IPS DF 4.7 (cell line): ENCODE measurements at regions not wholly inside any gene's neighbourhood (a gene's known extent, or its start where the extent isn't known, plus 50 kb on each side); places are given as distances from the start of the nearest gene placed in this dataset.

ENCODE experiments used
- DNase-seq: peaks from one replicate; pipeline ENCODE4 v3.0.0-alpha.2; 2013; ENCODE audit warnings: low spot score; ENCODE audit errors: extremely low read depth

- no peak for DNase-seq
These were observed 151.4 kb downstream of the CEBPB start for GRCh38 chr20:50341880-50342637.

DNA sequence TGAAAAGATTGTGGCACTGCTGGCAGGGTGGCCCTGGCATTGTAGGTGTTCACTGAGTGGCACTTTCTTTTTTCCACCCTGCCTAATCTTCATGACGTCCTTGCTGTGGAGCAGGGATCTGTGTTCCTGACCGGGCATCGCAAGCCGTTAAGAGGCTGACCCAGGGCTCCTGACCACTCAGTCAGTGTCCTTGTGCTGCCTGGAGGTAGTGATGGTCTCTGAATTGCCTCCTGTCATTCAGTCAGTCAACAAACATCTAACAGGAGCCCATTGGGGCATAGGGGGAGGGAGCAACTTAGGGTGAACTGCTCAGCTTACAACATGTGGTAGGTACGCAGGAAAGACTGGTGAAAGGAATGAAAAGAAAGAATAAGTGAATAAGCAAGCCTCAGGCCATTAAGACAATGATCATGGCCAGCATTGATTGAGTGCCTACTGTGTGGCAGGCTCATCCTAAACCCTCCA is 152.0 kb downstream of the CEBPB start:
- DNase-seq = no peak

- DNase-seq = no peak
These were observed 152.5 kb downstream of the CEBPB start for GRCh38 chr20:50343125-50343489.

GRCh38 chr20:50343490-50344179 is 153.0 kb downstream of the CEBPB start:
- no peak for DNase-seq

DNA sequence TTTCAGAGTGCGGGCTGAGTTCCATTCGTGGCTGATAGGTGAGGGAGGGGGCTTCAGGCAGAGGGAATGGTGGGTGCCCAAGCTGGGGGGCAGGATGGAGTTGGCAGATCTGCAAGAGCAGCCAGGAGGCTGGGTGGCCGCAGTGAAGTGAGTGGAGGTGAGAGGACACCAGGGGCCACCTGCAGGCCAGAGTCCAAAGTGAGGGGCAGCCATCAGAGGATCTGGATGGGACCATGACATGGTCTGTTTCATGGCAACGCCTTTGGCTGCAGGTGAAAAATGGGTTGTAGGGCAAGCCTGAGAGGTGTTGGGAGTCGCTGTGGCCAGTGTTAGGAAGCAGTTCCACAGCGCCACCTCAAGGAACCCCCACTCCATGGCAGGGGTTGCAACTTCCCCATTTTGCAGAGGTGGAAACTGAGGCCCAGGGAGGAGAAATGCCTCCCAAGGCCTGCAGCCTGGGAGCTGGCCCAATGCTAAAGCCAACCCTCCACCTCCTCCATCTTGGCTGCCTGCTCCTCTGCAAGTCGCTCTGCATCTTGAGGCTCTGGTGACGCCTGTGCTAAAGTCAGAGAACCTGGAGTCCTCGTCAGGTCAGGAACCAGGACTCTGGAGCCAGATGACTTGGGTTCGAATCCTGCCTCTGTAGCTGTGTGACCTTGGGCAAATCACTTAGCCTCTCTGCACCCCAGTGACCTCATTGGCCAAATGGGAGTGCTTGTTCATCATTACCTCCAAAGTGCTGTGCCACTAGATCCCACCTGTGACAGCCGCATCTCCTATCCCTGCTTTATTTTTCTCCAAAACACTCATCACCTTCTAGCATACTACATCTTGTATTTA is 153.8 kb downstream of the CEBPB start:
- no peak for DNase-seq

DNA sequence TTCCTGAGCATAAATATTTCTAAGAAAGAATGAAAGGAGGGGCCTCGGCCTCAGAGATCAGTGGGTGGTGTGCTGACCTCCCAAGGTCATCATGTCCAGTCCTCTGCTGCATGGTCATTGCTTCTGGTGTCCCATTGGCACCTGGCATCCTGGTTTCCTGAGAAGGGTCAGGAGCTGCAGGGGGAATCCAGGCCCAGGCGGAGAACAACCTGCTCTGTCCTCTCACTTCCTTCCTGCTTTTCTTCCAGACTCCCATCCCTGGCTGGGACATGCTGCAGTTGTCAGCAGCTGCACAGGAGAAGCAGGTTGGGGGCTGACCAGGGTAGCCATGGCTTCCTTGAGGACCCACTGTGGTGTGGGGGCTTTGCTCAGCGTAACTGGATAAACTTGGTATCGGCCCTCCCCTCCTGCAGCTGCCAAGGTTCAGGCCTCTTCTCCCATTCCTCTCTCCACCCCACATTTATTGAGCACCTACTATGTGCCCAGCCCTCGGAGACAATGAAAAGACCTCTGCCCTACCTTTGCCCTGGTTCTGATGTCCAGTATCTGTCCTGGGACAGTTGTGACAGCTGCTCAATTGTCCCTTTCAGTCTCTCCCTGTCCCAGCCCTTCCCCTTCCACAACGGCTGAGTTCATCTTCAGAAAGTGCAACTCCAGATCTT is 155.2 kb downstream of the CEBPB start:
- no peak for DNase-seq

- no peak for DNase-seq
These were observed 156.0 kb downstream of the CEBPB start for GRCh38 chr20:50346374-50347283.

DNA sequence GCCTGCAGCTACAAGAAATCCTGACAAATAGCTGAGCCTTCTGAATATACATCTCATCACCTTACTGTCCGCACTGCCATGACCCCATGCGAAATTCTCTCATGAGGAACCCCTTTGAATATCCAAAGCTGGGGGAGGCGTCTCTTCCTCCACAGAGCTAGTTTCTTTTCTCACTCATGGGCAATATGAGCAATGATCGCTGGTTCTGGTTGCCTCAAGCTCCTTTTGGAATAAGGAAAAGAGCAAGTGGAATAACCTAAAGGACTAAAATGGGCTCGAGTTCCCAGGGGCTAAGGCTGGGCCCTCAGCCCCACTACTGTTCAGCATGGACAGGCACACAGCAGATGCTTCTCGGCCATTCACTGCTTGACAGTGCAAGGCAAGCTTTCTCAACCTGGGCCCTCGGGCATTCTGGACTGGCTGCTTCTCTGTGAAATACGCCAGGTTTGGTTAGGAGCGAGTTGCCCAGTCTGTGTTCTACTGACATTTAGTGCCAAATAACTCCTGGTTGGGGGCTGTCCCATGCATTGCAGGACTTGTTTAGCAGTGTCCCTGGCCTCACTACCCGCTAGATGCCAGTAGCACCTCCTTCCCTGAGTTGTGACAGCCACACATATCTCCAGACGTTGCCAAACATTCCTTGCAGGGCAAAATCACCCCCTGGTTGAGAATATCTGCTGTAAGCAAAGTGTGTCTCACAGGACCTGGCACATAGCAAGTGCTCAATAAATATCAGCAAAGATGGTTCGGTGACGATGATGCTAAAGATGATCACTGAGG is 156.8 kb downstream of the CEBPB start:
- DNase-seq = no peak

DNA sequence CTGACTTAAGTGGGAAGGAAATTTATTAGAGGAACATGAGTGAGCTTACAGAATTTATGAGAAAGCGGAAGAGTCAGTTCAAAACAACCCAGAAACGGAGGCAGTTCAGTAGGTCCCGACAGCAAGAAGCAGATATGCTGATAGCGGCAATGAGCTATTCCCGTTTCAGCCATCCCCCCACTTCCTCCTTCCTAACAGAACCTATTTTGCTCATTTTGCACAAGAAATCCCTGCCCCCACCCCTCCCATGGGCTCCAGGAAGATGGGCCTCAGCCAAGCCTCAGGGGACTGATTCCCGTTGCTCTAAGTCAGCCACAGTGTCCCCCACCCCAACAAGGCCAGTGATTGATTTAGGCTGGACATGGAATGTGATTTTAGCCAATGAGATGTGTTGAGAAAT is 157.5 kb downstream of the CEBPB start:
- no peak for DNase-seq

DNA sequence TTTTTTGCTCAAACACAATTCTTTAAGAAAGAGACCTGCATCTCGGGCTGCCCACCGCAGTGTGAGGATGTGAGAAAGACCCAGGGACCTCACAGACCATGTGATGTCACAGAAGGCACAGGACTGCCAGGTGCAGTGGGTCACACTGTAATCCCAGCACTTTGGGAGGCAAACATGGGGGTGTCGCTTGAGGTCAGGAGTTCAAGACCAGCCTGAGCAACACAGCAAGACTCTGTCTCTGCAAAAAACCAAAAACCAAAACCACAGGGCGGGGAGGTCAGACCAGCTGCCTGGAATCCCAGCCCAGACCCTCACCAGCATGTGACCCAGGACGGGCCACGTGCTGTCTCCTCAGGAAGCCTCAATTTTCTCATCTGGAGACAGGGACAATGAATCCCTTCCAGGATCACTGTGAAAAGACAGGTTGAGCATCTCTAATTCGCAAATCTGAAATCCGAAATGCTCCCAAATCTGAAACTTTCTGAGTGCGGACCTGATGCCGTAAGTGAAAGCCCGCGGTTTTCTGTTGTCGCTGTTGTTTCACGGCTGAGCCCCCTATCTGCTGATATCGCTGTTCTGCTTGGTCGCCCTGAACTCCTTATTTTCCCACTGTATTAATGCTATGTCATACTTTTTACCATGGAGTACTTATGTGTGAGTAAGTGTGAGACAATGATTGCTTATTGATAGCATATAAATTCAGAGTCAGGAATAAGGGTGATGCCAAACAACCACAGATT is 159.5 kb upstream of the PTPN1 start:
- no peak for DNase-seq

DNA sequence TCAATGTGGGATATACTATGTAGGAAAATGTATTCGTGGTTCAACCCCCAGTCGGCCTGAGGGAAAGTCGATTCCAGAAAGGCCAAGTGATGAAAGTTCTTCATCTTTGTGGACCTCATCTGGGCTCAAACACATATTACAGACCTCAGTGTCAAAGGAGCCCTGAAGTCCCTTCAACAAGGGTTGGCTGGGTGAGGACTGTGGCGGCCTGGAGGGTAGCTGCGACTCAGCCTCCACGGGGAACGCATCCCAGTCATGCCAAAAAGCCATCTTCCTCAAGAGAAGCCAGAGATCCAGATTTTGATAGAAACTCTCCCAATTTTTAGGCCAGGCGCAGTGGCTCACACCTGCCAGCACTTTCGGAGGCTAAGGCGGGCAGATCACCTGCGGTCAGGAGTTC is 158.6 kb upstream of the PTPN1 start:
- no peak for DNase-seq

DNA sequence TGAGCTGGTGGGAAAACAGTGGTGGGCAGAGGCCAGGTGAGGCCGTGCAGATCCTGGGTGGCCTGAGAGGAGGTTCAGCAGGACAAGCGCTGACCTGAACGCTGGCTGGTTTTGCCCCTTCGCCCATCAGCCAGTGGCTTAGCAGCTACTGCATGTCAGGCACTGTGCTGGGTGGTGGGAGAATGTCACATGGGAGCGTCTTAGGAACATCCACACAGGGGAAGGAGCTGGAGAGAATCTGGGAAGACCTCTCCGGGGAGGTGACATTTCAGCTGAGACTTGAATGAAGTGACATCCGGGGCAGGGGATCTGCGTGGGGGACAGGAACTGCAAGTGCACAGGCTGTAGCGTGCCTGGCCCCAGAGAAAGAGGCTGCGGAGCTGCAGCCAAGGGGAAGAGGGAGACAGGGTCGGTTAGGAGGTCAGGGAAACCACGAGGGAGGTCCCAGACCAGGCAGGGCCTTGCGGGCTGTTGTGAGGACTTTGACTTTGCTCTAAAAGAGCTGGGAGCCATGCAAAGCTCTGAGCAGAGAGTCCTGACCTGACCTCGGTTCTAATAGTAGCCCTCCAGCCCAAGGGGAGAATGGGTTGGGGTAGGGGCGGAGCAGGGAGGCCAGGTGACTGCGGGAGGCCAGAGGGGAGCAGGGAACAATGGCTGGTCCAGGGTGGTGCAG is 156.8 kb upstream of the PTPN1 start:
- DNase-seq = no peak

DNA sequence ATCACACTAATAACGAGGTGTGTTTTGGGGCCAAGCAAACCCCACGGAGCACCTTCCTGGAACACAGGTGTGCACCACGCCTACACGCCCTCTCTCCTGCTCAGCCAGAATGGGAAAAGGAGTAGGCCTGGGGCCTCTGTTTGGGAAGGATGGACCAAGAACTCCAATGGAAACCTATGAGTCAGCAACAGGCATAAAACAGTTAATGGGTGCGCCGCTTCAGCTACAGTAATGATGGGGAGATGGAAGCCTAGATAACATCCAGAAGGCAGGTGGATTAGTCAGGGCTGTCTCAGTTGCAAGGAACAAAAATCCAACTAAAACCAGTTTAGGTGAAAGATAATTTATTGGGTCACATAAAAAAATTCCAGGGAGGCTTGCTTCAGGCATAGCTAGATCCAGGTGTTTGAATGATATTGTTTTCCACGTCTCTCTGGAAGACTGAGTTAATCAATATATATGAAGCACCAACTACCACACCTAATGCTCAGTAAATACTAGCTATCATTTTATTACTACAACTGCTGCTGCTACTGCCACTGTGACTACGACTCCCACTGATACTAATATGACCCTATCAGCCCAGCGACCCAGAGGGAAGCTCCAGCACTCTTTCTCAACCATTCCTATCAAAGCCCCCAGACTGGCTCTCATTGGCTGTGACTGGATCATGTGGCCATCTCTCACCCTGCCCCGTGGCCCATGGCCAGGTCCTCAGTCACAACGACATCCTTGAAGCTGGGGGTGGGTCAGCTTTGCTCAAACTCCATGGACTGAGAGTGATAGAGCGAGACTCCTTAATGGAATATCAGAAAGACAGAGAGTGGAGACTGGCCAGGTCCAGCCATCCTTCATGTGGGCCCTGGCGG is 155.2 kb upstream of the PTPN1 start:
- DNase-seq = no peak

DNA sequence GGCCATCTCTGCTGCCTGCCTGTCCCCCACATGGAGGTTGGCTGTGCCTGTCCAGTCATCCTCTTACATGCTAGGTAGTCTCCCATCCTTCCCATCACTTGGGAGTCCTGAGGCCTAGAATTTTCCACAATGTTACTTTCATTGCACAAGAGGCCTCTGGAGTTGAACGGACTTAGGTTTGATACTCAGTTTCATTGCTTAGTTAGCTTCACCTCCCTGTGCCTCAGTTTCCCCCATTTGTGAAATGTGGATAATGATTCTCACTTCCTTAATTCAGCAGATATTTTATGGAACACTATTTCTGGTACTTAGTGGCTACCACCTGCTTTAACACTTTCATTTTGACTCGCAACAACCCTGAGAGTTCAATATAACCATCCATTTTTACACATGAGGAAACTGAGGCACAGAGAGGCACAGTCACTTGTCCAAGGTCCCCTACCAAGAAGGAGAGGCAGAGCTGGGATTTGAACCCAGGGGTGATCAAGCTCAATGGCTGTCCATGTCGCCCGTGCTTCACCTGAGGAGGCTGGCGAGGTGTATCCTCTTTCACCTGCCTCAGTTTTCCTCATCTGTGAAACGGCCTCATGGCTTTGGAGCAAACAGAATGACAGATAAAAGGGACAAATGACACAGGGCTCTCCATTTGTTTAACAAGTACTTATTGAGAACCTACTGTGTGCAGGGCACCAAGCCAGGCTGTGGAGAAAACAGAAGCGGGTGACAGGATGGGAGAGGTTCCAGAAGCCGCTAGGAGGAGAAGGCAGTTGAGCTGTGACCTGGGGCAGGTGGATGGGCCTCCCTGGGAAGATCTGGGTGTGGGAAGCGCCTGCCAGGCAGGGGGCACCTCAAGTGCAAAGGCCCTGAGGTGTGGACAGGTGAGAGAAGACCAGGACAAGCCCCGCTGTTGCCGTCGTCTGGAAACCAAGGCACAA is 154.3 kb upstream of the PTPN1 start:
- no peak for DNase-seq

DNA sequence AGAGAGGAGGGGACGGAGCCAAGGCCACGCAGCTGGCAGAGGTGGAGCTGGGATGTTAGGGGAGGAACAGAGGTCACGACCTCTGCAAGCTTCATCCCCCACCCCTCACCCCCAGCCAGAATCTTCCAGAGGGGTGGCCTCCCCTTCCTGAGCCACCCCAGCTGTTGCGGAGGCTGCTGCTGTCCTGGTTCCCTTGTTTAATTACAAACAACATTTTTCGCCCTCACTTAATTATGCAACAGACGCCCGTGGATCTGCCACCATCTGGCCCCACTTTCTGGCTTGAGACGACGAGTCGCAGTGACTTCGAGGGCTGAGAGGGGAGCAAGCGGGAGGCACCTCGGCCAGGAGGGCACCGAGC is 153.7 kb upstream of the PTPN1 start:
- DNase-seq = no peak

GRCh38 chr20:50356962-50357782 is 153.0 kb upstream of the PTPN1 start:
- DNase-seq = no peak
